ENCODE measurements at regions not wholly inside any gene's neighbourhood (a gene's known extent, or its start where the extent isn't known, plus 50 kb on each side); places are given as distances from the start of the nearest gene placed in this dataset.

- H3K4me1 ChIP-seq = no peaks in the 10 kb centered on the region
- H2AFZ ChIP-seq = no peak overlapping the region
- H3K27ac ChIP-seq = no peak overlapping the region
- no peak overlapping the region for H3K9ac ChIP-seq
- H3K9me3 ChIP-seq (ENCODE audit: control insufficient read depth, low read length) = no peaks in the 10 kb centered on the region
- TF ChIP-seq, protein P1, sequence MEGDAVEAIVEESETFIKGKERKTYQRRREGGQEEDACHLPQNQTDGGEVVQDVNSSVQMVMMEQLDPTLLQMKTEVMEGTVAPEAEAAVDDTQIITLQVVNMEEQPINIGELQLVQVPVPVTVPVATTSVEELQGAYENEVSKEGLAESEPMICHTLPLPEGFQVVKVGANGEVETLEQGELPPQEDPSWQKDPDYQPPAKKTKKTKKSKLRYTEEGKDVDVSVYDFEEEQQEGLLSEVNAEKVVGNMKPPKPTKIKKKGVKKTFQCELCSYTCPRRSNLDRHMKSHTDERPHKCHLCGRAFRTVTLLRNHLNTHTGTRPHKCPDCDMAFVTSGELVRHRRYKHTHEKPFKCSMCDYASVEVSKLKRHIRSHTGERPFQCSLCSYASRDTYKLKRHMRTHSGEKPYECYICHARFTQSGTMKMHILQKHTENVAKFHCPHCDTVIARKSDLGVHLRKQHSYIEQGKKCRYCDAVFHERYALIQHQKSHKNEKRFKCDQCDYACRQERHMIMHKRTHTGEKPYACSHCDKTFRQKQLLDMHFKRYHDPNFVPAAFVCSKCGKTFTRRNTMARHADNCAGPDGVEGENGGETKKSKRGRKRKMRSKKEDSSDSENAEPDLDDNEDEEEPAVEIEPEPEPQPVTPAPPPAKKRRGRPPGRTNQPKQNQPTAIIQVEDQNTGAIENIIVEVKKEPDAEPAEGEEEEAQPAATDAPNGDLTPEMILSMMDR (IDR thresholded peaks at IDR 0.05) = no peak
- H3K27me3 ChIP-seq (ENCODE audit: control insufficient read depth, insufficient read depth, low read length) = peaks cover 3% of the 10 kb centered on the region
- H3K36me3 ChIP-seq (ENCODE audit: control insufficient read depth, insufficient read depth, low read length) = no peaks in the 10 kb centered on the region
- H3K79me2 ChIP-seq = no peaks in the 10 kb centered on the region
- no peak overlapping the region for H3K4me3 ChIP-seq (ENCODE audit: low read depth, low read length)
- H3K4me2 ChIP-seq (ENCODE audit: low read length) = peak overlapping the region; percentile 45
These were observed 158.7 kb upstream of the ZNF184 start for GRCh38 chr6:27631609-27631916.

DNA sequence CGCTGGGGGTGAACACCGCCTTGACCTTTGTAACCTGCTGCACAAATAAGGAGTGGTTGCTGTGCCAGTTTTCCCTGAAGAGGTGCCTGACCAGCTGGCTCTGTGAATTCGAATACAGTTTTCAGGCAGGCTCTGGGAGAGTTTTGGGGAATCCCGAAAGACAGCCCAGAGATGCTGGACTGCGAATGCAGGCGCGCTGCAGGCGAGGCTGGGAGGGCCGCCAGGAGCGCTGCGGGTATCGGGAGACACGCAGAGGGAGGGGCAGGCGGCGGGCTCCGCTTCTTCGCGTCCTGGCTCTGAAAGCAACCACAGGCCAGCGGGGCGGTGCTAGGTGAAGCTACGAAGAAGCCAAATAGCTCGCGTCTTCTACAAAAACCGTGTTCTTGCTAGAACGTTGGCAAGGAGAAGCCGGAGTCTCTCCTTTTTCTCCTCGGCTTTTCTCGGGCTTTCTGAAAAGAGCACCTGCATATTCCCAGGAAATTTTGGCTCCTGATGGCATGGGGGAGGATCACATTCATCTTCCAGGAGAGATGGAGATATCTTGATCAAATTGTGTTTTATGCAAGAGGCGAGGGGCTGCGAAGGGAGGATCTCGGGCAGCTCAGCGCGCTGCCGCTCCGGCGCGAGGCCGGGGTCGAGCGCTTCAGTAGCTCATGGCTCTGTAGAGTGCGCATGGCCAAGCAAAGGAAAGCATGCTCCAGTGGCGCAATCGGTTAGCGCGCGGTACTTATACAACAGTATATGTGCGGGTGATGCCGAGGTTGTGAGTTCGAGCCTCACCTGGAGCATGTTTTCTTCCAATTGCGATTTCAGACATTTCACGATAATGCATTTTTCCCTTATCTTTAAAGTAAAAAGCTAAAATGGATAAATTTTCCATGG is 158.1 kb upstream of the ZNF184 start:
- peak overlapping the region; percentile 35 for H2AFZ ChIP-seq
- TF ChIP-seq, protein P1 (IDR thresholded peaks at IDR 0.05) = no peak
- H3K4me3 ChIP-seq (ENCODE audit: low read depth, low read length) = peak overlapping the region; percentile 27
- no peak overlapping the region for H3K27ac ChIP-seq
- H3K27me3 ChIP-seq (ENCODE audit: control insufficient read depth, insufficient read depth, low read length) = peaks cover 3% of the 10 kb centered on the region
- H3K4me1 ChIP-seq = no peaks in the 10 kb centered on the region
- no peaks in the 10 kb centered on the region for H3K79me2 ChIP-seq
- no peak overlapping the region for H3K9ac ChIP-seq
- H3K36me3 ChIP-seq (ENCODE audit: control insufficient read depth, insufficient read depth, low read length) = no peaks in the 10 kb centered on the region
- H3K4me2 ChIP-seq (ENCODE audit: low read length) = peak overlapping the region; percentile 45
- H3K9me3 ChIP-seq (ENCODE audit: control insufficient read depth, low read length) = no peaks in the 10 kb centered on the region

DNA sequence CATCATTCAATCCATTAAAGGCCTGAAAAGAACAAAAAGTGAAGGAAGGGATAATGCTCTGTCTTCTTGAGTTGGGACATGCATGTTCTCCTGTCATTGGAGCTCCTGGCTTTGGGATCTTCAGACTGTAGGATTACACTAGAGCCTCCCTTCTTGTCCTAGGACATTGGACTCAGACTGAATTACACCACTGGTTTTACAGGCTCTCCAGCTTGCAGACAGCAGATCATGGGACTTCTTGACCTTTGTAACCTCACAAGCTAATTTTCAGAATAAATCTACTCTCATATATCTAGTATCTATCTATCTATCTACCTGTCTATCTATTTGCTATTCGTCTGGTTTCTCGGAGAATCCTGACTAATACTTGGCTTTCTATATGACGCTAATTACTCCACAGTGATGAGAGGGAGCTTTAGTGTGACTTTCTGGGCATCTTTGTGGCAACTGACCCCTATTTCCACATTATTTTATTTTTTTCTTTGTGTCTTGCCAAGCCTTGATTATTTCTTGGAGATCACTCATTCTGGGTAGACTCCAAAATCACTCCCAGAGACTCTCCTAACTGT is 151.9 kb upstream of the ZNF184 start:
- H3K4me2 ChIP-seq (ENCODE audit: low read length) = no peak overlapping the region
- no peaks in the 10 kb centered on the region for H3K9me3 ChIP-seq (ENCODE audit: control insufficient read depth, low read length)
- no peaks in the 10 kb centered on the region for H3K36me3 ChIP-seq (ENCODE audit: control insufficient read depth, insufficient read depth, low read length)
- H3K79me2 ChIP-seq = no peaks in the 10 kb centered on the region
- no peak overlapping the region for H2AFZ ChIP-seq
- H3K9ac ChIP-seq = no peak overlapping the region
- no peaks in the 10 kb centered on the region for H3K4me1 ChIP-seq
- no peaks in the 10 kb centered on the region for H3K27me3 ChIP-seq (ENCODE audit: control insufficient read depth, insufficient read depth, low read length)
- TF ChIP-seq, protein P1 (IDR thresholded peaks at IDR 0.05) = no peak
- H3K27ac ChIP-seq = no peak overlapping the region
- H3K4me3 ChIP-seq (ENCODE audit: low read depth, low read length) = no peak overlapping the region

- H3K27me3 ChIP-seq (ENCODE audit: control insufficient read depth, insufficient read depth, low read length) = no peaks in the 10 kb centered on the region
- H3K27ac ChIP-seq = no peak overlapping the region
- no peaks in the 10 kb centered on the region for H3K79me2 ChIP-seq
- no peak overlapping the region for H3K4me3 ChIP-seq (ENCODE audit: low read depth, low read length)
- no peaks in the 10 kb centered on the region for H3K36me3 ChIP-seq (ENCODE audit: control insufficient read depth, insufficient read depth, low read length)
- no peak overlapping the region for H2AFZ ChIP-seq
- no peaks in the 10 kb centered on the region for H3K4me1 ChIP-seq
- TF ChIP-seq, protein P1 (IDR thresholded peaks at IDR 0.05) = no peak
- H3K9ac ChIP-seq = no peak overlapping the region
- H3K9me3 ChIP-seq (ENCODE audit: control insufficient read depth, low read length) = no peaks in the 10 kb centered on the region
- H3K4me2 ChIP-seq (ENCODE audit: low read length) = no peak overlapping the region
These were observed 150.2 kb upstream of the ZNF184 start for GRCh38 chr6:27623103-27623502.
